NCI-H510A treated with DMSO at 0.1 percent for 48 hours (cell line): ENCODE measurements at regions not wholly inside any gene's neighbourhood (a gene's known extent, or its start where the extent isn't known, plus 50 kb on each side); places are given as distances from the start of the nearest gene placed in this dataset.

Experiments
- DNase-seq: peaks from one replicate; lab custom pipeline; 2025; lab: John Stamatoyannopoulos, UW

GRCh38 chr1:60126723-60127122, 53.2 kb upstream of the C1orf87 start:
- no peak for DNase-seq
